ENCODE measurements at regions not wholly inside any gene's neighbourhood (a gene's known extent, or its start where the extent isn't known, plus 50 kb on each side); places are given as distances from the start of the nearest gene placed in this dataset.

DNA sequence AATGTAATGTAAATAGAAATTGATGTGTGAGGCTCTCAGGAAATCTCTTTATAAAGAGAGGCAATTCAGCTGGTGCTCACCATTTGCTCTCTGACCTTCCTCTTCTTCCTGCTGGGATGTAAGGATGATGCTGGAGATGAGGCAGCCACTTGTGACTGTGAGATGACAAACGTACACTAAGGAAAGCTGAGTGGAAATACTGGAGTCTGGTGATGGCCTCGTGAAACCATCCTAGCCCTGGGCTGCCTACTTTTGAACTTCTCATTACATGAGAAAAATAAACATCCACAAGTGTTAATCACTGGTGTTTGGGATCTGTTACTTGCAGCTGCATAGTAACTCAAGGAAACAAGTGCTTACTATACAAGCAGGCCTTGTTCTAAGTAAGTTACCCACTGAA is 114.9 kb upstream of the NHSL1 start:
- TF ChIP-seq, protein P1, sequence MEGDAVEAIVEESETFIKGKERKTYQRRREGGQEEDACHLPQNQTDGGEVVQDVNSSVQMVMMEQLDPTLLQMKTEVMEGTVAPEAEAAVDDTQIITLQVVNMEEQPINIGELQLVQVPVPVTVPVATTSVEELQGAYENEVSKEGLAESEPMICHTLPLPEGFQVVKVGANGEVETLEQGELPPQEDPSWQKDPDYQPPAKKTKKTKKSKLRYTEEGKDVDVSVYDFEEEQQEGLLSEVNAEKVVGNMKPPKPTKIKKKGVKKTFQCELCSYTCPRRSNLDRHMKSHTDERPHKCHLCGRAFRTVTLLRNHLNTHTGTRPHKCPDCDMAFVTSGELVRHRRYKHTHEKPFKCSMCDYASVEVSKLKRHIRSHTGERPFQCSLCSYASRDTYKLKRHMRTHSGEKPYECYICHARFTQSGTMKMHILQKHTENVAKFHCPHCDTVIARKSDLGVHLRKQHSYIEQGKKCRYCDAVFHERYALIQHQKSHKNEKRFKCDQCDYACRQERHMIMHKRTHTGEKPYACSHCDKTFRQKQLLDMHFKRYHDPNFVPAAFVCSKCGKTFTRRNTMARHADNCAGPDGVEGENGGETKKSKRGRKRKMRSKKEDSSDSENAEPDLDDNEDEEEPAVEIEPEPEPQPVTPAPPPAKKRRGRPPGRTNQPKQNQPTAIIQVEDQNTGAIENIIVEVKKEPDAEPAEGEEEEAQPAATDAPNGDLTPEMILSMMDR (IDR thresholded peaks at IDR 0.05; ENCODE audit: unreplicated experiment) = no peak
- H3K27me3 Mint-ChIP-seq (ENCODE audit: unreplicated experiment) = no peaks in the 10 kb centered on the region
- no peak overlapping the region for H3K27ac Mint-ChIP-seq (ENCODE audit: unreplicated experiment)
- intact Hi-C loops (cut with micrococcal nuclease; ENCODE audit: unreplicated experiment) = no loop called here
- H3K4me1 Mint-ChIP-seq (ENCODE audit: low read depth, unreplicated experiment) = no peaks in the 10 kb centered on the region
- no TSS peak for BruUV-seq (replicated peaks)
- CTCF ChIA-PET = no interaction called here
- DNase-seq = no peak
- no peaks in the 10 kb centered on the region for H3K9me3 Mint-ChIP-seq (ENCODE audit: low read depth, unreplicated experiment)
- no peak overlapping the region for H3K4me3 Mint-ChIP-seq (ENCODE audit: low read depth, unreplicated experiment)
- no peaks in the 10 kb centered on the region for H3K36me3 Mint-ChIP-seq (ENCODE audit: insufficient read depth, unreplicated experiment)

DNA sequence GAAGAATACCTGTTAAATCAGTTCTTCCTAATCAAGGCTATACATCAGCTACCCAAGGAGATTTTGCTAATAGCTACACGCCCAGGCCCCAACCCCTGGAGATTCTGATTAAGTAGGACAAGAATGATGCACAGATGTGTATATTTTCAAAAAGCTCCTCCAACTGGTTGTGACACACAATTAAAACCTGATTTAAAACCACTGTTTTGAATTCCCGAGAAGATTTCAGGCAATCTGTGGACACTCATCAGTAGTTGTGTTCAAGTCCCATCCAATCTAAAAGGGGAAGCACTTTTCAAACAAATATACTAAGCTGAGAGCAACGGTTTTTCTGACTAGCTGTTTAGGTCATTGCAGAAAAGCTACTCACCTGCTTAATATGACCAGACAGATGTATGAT is 118.9 kb upstream of the NHSL1 start:
- BruUV-seq (replicated peaks) = no TSS peak
- H3K27me3 Mint-ChIP-seq (ENCODE audit: unreplicated experiment) = no peaks in the 10 kb centered on the region
- H3K9me3 Mint-ChIP-seq (ENCODE audit: low read depth, unreplicated experiment) = no peaks in the 10 kb centered on the region
- peaks cover 16% of the 10 kb centered on the region for H3K4me1 Mint-ChIP-seq (ENCODE audit: low read depth, unreplicated experiment)
- CTCF ChIA-PET = no interaction called here
- H3K4me3 Mint-ChIP-seq (ENCODE audit: low read depth, unreplicated experiment) = no peak overlapping the region
- DNase-seq = no peak
- H3K36me3 Mint-ChIP-seq (ENCODE audit: insufficient read depth, unreplicated experiment) = no peaks in the 10 kb centered on the region
- TF ChIP-seq, protein P1 (IDR thresholded peaks at IDR 0.05; ENCODE audit: unreplicated experiment) = no peak
- no peak overlapping the region for H3K27ac Mint-ChIP-seq (ENCODE audit: unreplicated experiment)
- intact Hi-C loops (cut with micrococcal nuclease; ENCODE audit: unreplicated experiment) = no loop called here

DNA sequence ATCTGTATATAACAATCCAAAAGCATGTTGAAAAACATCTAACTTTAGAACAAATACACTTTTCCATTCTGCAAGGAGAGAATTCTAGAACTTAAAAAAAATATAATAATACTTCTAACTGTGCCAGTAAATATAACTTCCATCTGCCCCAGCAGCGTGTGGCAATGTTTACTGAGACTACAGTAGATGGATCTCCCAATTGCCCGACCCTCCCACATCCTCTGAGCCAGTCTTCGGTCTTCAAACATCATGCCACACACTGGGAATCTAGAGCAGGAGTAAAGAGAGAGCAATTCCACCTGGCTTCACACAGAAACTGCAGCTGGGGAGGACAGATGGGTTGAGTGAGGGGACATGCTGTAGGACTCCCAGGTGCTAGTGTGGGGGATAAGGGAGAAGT is 121.3 kb upstream of the NHSL1 start:
- BruUV-seq (replicated peaks) = no TSS peak
- no peak for DNase-seq
- intact Hi-C loops (cut with micrococcal nuclease; ENCODE audit: unreplicated experiment) = no loop called here
- no peaks in the 10 kb centered on the region for H3K9me3 Mint-ChIP-seq (ENCODE audit: low read depth, unreplicated experiment)
- no peaks in the 10 kb centered on the region for H3K27me3 Mint-ChIP-seq (ENCODE audit: unreplicated experiment)
- no peak overlapping the region for H3K27ac Mint-ChIP-seq (ENCODE audit: unreplicated experiment)
- CTCF ChIA-PET = no interaction called here
- TF ChIP-seq, protein P1 (IDR thresholded peaks at IDR 0.05; ENCODE audit: unreplicated experiment) = no peak
- H3K4me1 Mint-ChIP-seq (ENCODE audit: low read depth, unreplicated experiment) = peaks cover 18% of the 10 kb centered on the region
- H3K4me3 Mint-ChIP-seq (ENCODE audit: low read depth, unreplicated experiment) = no peak overlapping the region
- no peaks in the 10 kb centered on the region for H3K36me3 Mint-ChIP-seq (ENCODE audit: insufficient read depth, unreplicated experiment)

DNA sequence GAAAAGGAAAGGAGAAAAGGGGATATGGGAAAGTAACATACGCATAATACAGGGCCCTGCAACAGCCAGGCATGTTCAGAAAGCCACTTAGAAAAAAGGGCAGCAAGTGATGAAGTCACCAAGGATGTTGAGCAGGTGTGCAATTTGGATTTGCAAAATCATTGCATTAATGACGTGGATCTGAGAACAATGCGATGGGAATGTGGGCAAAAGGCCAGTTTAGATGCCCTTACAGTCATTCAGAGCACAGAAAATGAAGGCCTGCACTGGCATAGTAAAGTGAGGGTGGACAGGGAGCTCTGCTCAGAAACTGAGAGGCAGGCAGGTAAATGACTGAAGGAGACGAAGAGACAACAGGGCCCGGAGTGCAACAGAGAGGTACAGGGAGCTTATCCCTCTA is 123.7 kb upstream of the NHSL1 start:
- TF ChIP-seq, protein P1 (IDR thresholded peaks at IDR 0.05; ENCODE audit: unreplicated experiment) = no peak
- Mint-ChIP-seq H3K4me3 (ENCODE audit: low read depth, unreplicated experiment) (no peak overlapping the region), H3K27me3 (ENCODE audit: unreplicated experiment) (no peaks in the 10 kb centered on the region), H3K9me3 (ENCODE audit: low read depth, unreplicated experiment) (no peaks in the 10 kb centered on the region), H3K36me3 (ENCODE audit: insufficient read depth, unreplicated experiment) (no peaks in the 10 kb centered on the region), H3K4me1 (ENCODE audit: low read depth, unreplicated experiment) (peaks cover 18% of the 10 kb centered on the region), H3K27ac (ENCODE audit: unreplicated experiment) (no peak overlapping the region)
- CTCF ChIA-PET = no interaction called here
- intact Hi-C loops (cut with micrococcal nuclease; ENCODE audit: unreplicated experiment) = no loop called here
- no peak for DNase-seq
- BruUV-seq (replicated peaks) = no TSS peak

DNA sequence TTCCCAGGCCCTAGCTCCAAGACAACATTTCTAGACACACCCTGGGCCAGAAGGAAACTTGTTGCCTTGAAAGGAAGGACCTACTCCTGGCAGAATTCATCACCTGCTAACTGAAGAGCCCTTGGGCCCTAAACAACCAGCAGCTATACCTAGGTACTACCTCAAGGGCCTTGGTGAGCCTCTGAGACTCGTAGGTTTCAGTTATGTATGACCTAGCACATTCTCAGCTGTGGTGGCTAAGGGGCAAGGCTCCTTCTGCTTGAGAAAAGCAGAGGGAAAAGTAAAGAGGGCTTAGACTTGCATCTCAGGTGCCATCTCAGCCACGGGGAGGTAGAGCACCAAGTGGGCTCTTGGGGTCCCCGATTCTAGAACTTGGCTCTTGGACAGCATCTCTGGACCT is 132.3 kb upstream of the NHSL1 start:
- H3K27me3 Mint-ChIP-seq (ENCODE audit: unreplicated experiment) = no peaks in the 10 kb centered on the region
- no peaks in the 10 kb centered on the region for H3K9me3 Mint-ChIP-seq (ENCODE audit: low read depth, unreplicated experiment)
- no TSS peak for BruUV-seq (replicated peaks)
- no peak overlapping the region for H3K4me3 Mint-ChIP-seq (ENCODE audit: low read depth, unreplicated experiment)
- H3K36me3 Mint-ChIP-seq (ENCODE audit: insufficient read depth, unreplicated experiment) = no peaks in the 10 kb centered on the region
- no peaks in the 10 kb centered on the region for H3K4me1 Mint-ChIP-seq (ENCODE audit: low read depth, unreplicated experiment)
- intact Hi-C loops (cut with micrococcal nuclease; ENCODE audit: unreplicated experiment) = no loop called here
- CTCF ChIA-PET = no interaction called here
- DNase-seq = no peak
- TF ChIP-seq, protein P1 (IDR thresholded peaks at IDR 0.05; ENCODE audit: unreplicated experiment) = no peak
- no peak overlapping the region for H3K27ac Mint-ChIP-seq (ENCODE audit: unreplicated experiment)

All from Calu3 (cell line).